Neutrophil (primary cell): ENCODE measurements at regions not wholly inside any gene's neighbourhood (a gene's known extent, or its start where the extent isn't known, plus 50 kb on each side); places are given as distances from the start of the nearest gene placed in this dataset.

Experiments
- H3K27ac ChIP-seq: fragments of 200-600 bp; sonication (generic); 2 replicates; pipeline ENCODE4 v1.5.1; 2016; ENCODE audit warnings: mild to moderate bottlenecking, moderate library complexity
- H3K27me3 ChIP-seq: fragments of 200-600 bp; sonication (generic); 2 replicates; pipeline ENCODE4 v1.6.0; 2016; ENCODE audit warnings: mild to moderate bottlenecking
- H3K36me3 ChIP-seq: fragments of 200-600 bp; sonication (generic); 2 replicates; pipeline ENCODE4 v1.5.1; 2017
- H3K4me1 ChIP-seq, 2 experiments: fragments of 200-600 bp in 1 of 2; sonication (generic) in 1 of 2; 1 replicate in 1 of 2; 2 replicates in 1 of 2; pipeline versions ENCODE4 v1.5.1 to v1.6.1; 2013 to 2016; ENCODE audit warnings: low read depth in 1 of 2, low read length in 1 of 2, mild to moderate bottlenecking in 1 of 2, moderate library complexity in 1 of 2; ENCODE audit not compliant: control insufficient read depth in 1 of 2, insufficient read depth in 1 of 2
- H3K4me3 ChIP-seq, 2 experiments: fragments of 200-600 bp in 1 of 2; sonication (generic) in 1 of 2; 1 replicate in 1 of 2; 2 replicates in 1 of 2; pipeline ENCODE4 v1.5.1; 2013 to 2016; ENCODE audit warnings: low read depth in 1 of 2, low read length in 1 of 2, mild to moderate bottlenecking in 1 of 2, moderate library complexity in 1 of 2
- H3K9me3 ChIP-seq: fragments of 200-600 bp; sonication (generic); 2 replicates; pipeline ENCODE4 v1.5.1; 2016
- TF ChIP-seq, protein P1 (sequence below): fragments of 200-600 bp; sonication (generic); IDR thresholded peaks from 2 replicates; pipeline ENCODE4 v1.5.1; 2016; ENCODE audit warnings: antibody characterized with exemption

DNA sequence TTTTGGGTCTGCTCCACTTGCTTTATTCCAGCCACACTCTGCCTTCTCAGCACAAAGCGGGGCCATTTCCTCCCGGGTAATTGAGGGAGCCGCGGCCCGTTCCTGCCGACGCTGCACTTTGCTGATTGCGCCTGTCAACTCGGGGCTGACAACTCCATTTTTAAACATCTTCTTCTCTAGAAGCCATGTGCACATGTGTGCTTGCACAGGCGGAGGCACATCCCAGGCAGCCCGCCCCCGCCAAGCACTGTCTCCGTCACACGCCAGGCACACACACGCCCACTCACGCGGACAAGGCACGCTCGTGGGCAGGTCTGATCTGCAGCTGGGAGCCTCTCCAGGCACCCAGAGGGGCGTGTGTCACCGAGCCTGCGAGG lies 63.2 kb downstream of the ENGASE start:
- Histone ChIP-seq H3K4me3 (no peak overlapping the region), H3K27ac (no peak overlapping the region), H3K27me3 (peaks cover 29% of the 10 kb centered on the region), H3K4me1 (no peaks in the 10 kb centered on the region), H3K36me3 (no peaks in the 10 kb centered on the region), H3K9me3 (no peaks in the 10 kb centered on the region)
- TF ChIP-seq, protein P1, sequence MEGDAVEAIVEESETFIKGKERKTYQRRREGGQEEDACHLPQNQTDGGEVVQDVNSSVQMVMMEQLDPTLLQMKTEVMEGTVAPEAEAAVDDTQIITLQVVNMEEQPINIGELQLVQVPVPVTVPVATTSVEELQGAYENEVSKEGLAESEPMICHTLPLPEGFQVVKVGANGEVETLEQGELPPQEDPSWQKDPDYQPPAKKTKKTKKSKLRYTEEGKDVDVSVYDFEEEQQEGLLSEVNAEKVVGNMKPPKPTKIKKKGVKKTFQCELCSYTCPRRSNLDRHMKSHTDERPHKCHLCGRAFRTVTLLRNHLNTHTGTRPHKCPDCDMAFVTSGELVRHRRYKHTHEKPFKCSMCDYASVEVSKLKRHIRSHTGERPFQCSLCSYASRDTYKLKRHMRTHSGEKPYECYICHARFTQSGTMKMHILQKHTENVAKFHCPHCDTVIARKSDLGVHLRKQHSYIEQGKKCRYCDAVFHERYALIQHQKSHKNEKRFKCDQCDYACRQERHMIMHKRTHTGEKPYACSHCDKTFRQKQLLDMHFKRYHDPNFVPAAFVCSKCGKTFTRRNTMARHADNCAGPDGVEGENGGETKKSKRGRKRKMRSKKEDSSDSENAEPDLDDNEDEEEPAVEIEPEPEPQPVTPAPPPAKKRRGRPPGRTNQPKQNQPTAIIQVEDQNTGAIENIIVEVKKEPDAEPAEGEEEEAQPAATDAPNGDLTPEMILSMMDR = no peak

DNA sequence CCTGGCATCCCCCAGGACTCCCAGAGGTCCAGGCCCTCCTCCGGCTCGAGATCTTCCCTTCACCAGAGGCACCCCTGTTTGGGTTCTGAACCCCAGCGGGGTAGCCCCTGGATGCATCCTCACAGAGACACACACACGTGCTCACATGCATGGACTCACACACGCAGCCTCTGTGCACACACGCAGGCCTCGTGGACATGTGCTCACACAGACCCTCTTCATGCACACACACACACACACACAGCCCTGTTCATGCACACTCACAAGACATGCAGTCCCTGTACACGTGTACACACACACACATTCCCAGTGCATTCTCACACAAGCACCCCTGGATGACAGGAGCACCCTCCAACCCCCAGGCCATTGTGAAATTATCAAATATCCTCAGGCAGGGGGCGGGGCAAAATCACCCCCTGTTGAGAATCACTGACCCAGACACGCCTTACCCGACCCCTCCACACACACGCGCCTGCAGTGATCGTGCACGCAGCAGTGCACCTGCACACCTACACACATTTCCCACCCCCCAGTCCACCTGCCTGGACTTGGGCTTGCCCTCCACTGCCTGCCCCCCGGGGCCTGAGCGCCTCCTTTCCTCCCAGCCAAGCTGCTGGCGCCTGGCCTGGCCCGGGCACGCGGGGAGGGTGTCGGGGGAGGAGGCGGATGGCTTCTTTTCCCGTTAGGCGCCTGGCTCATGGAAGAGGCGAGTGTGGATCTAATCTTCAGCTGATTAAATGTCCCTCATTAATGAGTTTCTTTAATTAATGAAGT lies 62.6 kb downstream of the ENGASE start:
- no peak overlapping the region for H3K27ac ChIP-seq
- H3K4me1 ChIP-seq = no peaks in the 10 kb centered on the region
- H3K36me3 ChIP-seq = no peaks in the 10 kb centered on the region
- H3K27me3 ChIP-seq = peaks cover 26% of the 10 kb centered on the region
- TF ChIP-seq, protein P1 = no peak
- no peaks in the 10 kb centered on the region for H3K9me3 ChIP-seq
- H3K4me3 ChIP-seq = no peak overlapping the region

DNA sequence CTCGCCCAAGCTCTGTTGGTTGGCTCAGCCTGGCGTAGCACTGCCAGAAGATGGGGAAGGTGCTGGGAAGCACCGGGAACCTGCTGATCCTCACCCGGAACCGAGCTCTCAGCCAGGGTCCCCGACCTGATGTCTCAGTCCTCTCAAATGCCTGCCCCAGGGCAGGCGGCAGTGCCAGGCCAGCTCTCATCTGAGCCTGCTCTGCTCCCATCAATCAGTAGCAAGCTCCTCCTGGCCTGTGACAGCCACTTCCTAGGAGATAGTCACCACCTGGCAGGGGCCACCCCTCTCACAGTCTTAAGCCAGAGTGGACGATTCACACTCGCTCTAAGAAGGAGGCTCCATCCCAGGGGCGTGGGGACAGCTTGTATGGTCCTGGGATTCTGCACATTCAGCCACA lies 62.0 kb downstream of the ENGASE start:
- Histone ChIP-seq H3K9me3 (no peaks in the 10 kb centered on the region), H3K4me1 (no peaks in the 10 kb centered on the region), H3K4me3 (no peak overlapping the region), H3K36me3 (no peaks in the 10 kb centered on the region), H3K27me3 (peaks cover 20% of the 10 kb centered on the region), H3K27ac (no peak overlapping the region)
- TF ChIP-seq, protein P1 = no peak
